ENCODE measurements at regions not wholly inside any gene's neighbourhood (a gene's known extent, or its start where the extent isn't known, plus 50 kb on each side); places are given as distances from the start of the nearest gene placed in this dataset.

- Mint-ChIP-seq H3K4me1 (ENCODE audit: low read depth, unreplicated experiment) (no peaks in the 10 kb centered on the region), H3K4me3 (ENCODE audit: unreplicated experiment) (no peak overlapping the region), H3K36me3 (ENCODE audit: insufficient read depth, unreplicated experiment) (no peaks in the 10 kb centered on the region), H3K27me3 (ENCODE audit: insufficient read depth, unreplicated experiment) (no peaks in the 10 kb centered on the region), H3K9me3 (ENCODE audit: unreplicated experiment) (no peaks in the 10 kb centered on the region), H3K27ac (ENCODE audit: unreplicated experiment) (no peak overlapping the region)
- no peak overlapping the region for H3K4me3 ChIP-seq (ENCODE audit: low read depth, low read length)
- intact Hi-C loops (cut with micrococcal nuclease; ENCODE audit: unreplicated experiment) = no loop called here
- no peaks in the 10 kb centered on the region for H3K36me3 ChIP-seq (ENCODE audit: control insufficient read depth, insufficient read depth, low read length)
- POLR2A ChIA-PET = no interaction called here
- TF ChIP-seq CTCF (IDR thresholded peaks at IDR 0.05; ENCODE audit: insufficient read depth in 1 of 2, low read depth in 1 of 2, low read length in 1 of 2, severe bottlenecking in 1 of 2, unreplicated experiment in 1 of 2) = no peak
- H3K9me3 ChIP-seq = no peaks in the 10 kb centered on the region
- no peaks in the 10 kb centered on the region for H3K27me3 ChIP-seq (replicated peaks; ENCODE audit: control insufficient read depth, insufficient read depth, low read length)
- no peak for DNase-seq
- CTCF ChIA-PET = interaction anchor here (0.7 kb wide), 1 partner anchor 174 kb away, joined by 4 read pairs; no protein-coding TSS in a partner anchor
- no peaks in the 10 kb centered on the region for H3K4me1 ChIP-seq
- BruUV-seq (replicated peaks) = no TSS peak
Observed at GRCh38 chr6:16061818-16062217, 67.1 kb upstream of the MYLIP start.

DNA sequence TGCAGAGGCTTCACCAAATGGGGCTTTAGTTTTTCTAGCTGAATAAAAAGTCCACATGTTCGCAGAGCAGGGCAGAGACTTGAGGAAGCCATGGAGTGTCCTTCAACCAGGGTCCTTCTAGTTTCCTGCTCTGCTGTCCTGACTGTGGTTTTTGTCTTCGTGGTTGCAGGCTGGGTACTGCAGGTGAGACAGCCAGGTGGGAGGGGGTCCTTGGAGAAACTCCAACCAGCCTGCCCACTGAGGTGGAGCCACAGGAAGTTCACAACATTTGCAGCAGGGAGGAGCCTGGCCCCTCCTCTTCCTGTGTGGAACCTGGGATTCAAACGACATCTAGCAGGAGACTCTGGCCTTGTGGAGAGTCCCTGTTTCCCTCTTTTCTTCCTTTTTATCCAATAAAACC, 68.8 kb upstream of the MYLIP start:
- ChIA-PET POLR2A (no interaction called here), CTCF (no interaction called here)
- BruUV-seq (replicated peaks) = no TSS peak
- no peak for DNase-seq
- H3K4me3 ChIP-seq (ENCODE audit: low read depth, low read length) = no peak overlapping the region
- TF ChIP-seq CTCF (IDR thresholded peaks at IDR 0.05; ENCODE audit: insufficient read depth in 1 of 2, low read depth in 1 of 2, low read length in 1 of 2, severe bottlenecking in 1 of 2, unreplicated experiment in 1 of 2) = no peak
- H3K9me3 ChIP-seq = no peaks in the 10 kb centered on the region
- H3K9me3 Mint-ChIP-seq (ENCODE audit: unreplicated experiment) = no peaks in the 10 kb centered on the region
- H3K4me3 Mint-ChIP-seq (ENCODE audit: unreplicated experiment) = no peak overlapping the region
- no peaks in the 10 kb centered on the region for H3K27me3 ChIP-seq (replicated peaks; ENCODE audit: control insufficient read depth, insufficient read depth, low read length)
- no peaks in the 10 kb centered on the region for H3K27me3 Mint-ChIP-seq (ENCODE audit: insufficient read depth, unreplicated experiment)
- intact Hi-C loops (cut with micrococcal nuclease; ENCODE audit: unreplicated experiment) = no loop called here
- H3K4me1 Mint-ChIP-seq (ENCODE audit: low read depth, unreplicated experiment) = no peaks in the 10 kb centered on the region
- H3K36me3 Mint-ChIP-seq (ENCODE audit: insufficient read depth, unreplicated experiment) = no peaks in the 10 kb centered on the region
- H3K36me3 ChIP-seq (ENCODE audit: control insufficient read depth, insufficient read depth, low read length) = no peaks in the 10 kb centered on the region
- no peak overlapping the region for H3K27ac Mint-ChIP-seq (ENCODE audit: unreplicated experiment)
- H3K4me1 ChIP-seq = no peaks in the 10 kb centered on the region

- Mint-ChIP-seq H3K27ac (ENCODE audit: unreplicated experiment) (no peak overlapping the region), H3K4me3 (ENCODE audit: unreplicated experiment) (no peak overlapping the region), H3K27me3 (ENCODE audit: insufficient read depth, unreplicated experiment) (no peaks in the 10 kb centered on the region), H3K36me3 (ENCODE audit: insufficient read depth, unreplicated experiment) (no peaks in the 10 kb centered on the region), H3K4me1 (ENCODE audit: low read depth, unreplicated experiment) (no peaks in the 10 kb centered on the region), H3K9me3 (ENCODE audit: unreplicated experiment) (no peaks in the 10 kb centered on the region)
- intact Hi-C loops (cut with micrococcal nuclease; ENCODE audit: unreplicated experiment) = no loop called here
- POLR2A ChIA-PET = no interaction called here
- no peak overlapping the region for H3K4me3 ChIP-seq (ENCODE audit: low read depth, low read length)
- no peak for TF ChIP-seq CTCF (IDR thresholded peaks at IDR 0.05; ENCODE audit: insufficient read depth in 1 of 2, low read depth in 1 of 2, low read length in 1 of 2, severe bottlenecking in 1 of 2, unreplicated experiment in 1 of 2)
- CTCF ChIA-PET = no interaction called here
- BruUV-seq (replicated peaks) = no TSS peak
- no peaks in the 10 kb centered on the region for H3K36me3 ChIP-seq (ENCODE audit: control insufficient read depth, insufficient read depth, low read length)
- no peaks in the 10 kb centered on the region for H3K4me1 ChIP-seq
- H3K9me3 ChIP-seq = no peaks in the 10 kb centered on the region
- H3K27me3 ChIP-seq (replicated peaks; ENCODE audit: control insufficient read depth, insufficient read depth, low read length) = no peaks in the 10 kb centered on the region
- DNase-seq = no peak
Observed at GRCh38 chr6:16059496-16059895, 69.4 kb upstream of the MYLIP start.
